Activated T-cell treated with anti-CD3 and anti-CD28 coated beads for 48 hours (primary cell): ENCODE measurements at regions not wholly inside any gene's neighbourhood (a gene's known extent, or its start where the extent isn't known, plus 50 kb on each side); places are given as distances from the start of the nearest gene placed in this dataset.
"Not testable (repeated sequence)": the region's sequence is repeated elsewhere in the genome, so short reads cannot be mapped to it uniquely, and the experiment has no call there.

Source experiments
- DNase-seq: peaks from one replicate; pipeline ENCODE4 v3.0.0-alpha.2; 2020; ENCODE audit warnings: low read depth

GRCh38 chr12:91741932-91742331 is 403.7 kb downstream of the BTG1 start:
- no peak for DNase-seq

GRCh38 chr12:91733846-91734245 is 411.8 kb downstream of the BTG1 start:
- not testable (repeated sequence) for DNase-seq

- no peak for DNase-seq
These were observed 413.6 kb downstream of the BTG1 start for GRCh38 chr12:91732086-91732485.

GRCh38 chr12:91729543-91729942 is 416.1 kb downstream of the BTG1 start:
- no peak for DNase-seq

DNA sequence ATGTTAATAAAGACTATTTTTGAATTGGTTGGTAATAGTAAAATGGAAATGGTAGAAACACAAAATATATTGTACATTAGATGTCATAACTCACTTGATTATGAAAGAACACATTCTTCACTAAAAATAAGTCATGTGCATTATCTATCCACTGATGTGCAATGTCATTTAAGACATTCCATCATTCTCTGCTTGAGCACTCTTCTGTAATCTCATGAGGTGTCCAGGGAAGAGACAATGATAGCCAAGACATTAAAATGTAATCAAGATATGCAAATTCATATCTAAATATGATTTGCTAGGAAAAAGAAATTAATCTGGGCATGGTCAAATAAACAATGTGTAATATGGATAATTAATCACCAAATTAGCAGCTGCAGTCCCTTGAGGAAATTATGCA is 422.5 kb downstream of the BTG1 start:
- no peak for DNase-seq

- DNase-seq, result peak; percentile 8
These were observed 423.6 kb downstream of the BTG1 start for GRCh38 chr12:91722072-91722471.

GRCh38 chr12:91721023-91721422 is 424.6 kb downstream of the BTG1 start:
- DNase-seq, result no peak

DNA sequence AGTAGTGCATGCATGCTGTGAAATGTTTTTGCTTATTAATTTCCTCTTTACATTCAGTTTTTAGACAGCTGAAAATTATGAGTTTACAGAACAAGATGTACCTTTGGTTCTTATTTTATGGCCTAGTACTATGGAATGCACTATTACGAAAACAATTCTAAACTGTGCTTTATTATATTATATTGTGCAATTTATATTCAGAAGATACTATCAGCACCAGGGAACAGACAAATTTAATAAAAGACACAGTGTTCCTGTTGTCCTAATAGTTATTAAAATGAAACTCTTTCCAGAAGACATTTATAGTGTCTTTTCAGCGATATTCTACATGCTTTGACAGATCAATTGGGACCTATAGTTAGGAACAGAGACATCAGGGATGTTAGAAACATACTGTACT is 427.3 kb downstream of the BTG1 start:
- no peak for DNase-seq

GRCh38 chr12:91717804-91718203 is 427.8 kb downstream of the BTG1 start:
- no peak for DNase-seq

GRCh38 chr12:91711925-91712324 is 433.7 kb downstream of the BTG1 start:
- DNase-seq, result not testable (repeated sequence)

GRCh38 chr12:91706466-91706865 is 439.2 kb downstream of the BTG1 start:
- no peak for DNase-seq

GRCh38 chr12:91704446-91704845 is 441.2 kb downstream of the BTG1 start:
- no peak for DNase-seq

DNA sequence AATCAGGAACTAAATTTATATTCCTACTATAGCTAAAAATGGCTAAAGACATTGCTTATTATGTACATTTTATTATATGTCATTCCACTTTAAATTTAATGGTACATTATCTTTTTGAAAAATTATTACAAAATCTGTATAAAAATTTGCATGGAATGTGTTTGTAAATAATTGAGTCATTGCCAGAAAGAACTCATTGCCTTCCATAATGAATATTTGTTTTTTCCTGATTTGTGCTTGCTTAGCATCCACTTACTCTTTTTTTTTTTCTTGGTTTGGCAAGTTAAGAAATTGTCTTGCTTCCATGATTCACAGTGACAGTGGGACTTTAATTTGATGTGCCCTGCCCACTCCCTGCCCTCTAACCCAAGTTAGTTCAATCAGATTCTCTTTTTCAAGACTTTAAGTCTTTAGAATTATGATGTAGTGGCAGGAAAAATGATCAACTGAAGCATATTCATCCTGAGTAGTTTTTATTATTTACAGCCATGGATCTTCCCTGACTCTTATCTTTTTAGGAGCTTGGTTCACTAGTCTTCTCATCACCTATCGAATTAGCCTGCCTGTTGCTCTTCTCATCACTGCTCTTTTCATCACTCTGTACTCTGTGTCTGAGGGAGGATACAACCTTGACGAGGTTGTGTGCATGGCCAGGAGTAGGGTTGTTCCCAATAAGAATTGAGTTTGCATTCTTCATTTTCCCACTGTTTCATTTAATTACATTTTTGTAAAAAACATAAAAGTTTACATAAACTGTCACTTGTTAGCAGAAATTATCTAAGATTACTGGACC is 442.0 kb downstream of the BTG1 start:
- DNase-seq, result no peak

DNA sequence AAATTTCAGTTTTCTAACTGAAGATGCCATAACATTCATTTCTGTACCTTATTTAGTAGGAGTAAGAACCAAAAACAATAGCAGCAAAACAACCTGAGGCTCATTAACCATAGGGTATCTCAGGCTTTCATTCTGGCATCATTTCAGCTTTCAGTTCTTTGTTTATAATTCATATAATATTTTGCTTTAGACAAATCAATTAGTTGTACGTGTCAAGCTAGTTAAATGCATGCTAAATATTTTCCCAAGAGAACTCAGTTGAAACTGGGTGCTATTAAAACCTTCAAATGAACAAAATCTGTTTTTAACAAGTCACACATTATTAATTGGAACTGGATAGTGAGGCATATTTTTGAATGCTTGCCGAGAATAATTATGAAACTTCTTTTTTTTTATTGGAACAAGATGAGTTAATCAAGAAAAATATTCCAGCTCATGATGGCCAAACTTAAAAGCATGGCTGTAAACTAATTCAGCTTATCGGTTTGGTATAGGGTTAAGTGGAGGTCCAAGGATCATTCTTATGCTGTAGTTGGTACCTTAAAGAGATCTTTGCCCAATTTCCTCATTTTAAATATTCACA is 442.7 kb downstream of the BTG1 start:
- DNase-seq, result no peak

DNA sequence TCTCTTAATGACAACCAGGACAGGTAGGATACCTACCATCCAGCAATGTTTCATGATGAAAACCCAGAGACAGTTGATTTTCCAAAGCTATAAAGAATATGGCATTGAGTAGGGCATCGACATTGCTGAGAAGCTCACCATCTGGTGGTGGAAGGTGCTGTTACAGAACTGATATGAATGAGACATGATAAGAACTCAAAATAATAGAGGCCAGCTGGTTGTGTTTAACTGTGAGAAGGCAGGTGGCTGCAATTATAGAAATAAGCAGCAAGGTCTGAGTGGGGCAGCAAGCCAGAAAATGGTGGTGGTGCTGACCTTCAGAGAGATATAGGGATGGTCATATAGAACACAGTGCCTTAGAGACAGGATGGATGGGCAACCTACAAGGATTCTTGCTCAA is 449.7 kb downstream of the BTG1 start:
- DNase-seq, result no peak

DNA sequence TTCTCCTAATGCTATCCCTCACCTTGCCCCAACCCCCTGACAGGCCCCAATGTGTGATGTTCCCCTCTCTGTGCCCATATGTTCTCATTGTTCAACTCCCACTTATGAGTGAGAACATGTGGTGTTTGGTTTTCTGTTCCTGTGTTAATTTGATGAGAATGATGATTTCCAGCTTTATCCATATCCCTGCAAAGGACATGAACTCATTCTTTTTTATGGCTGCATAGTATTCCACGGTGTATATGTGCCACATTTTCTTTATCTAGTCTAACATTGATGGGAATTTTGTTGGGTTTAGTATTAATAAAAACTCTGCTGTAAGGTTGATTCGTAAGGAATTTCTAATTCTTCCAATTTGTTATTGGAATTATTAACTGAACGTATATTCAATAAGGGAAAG is 450.2 kb downstream of the BTG1 start:
- not testable (repeated sequence) for DNase-seq

GRCh38 chr12:91690531-91690930 is 455.1 kb downstream of the BTG1 start:
- no peak for DNase-seq

GRCh38 chr12:91687052-91688017 is 458.3 kb downstream of the BTG1 start:
- no peak for DNase-seq

DNA sequence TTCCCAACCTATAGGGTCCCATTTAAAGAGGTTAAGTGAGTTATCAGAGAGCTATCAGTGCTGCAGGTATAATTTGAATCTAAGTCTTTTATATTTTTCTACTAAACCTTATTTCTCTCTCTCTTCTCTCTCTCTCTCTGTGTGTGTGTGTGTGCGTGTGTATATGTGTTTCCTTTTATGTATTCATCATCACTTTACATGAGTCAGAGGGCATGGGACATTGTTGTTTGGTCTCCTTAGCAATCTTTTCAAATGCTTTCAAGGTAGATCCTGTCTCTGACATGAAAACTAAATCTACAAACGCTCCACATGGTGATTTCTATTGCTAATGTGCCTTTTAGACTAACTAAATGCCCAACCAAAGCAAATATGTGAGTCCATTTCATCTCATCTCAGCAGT is 459.7 kb downstream of the BTG1 start:
- no peak for DNase-seq

- no peak for DNase-seq
These were observed 463.9 kb downstream of the BTG1 start for GRCh38 chr12:91681751-91682150.

- DNase-seq, result no peak
These were observed 464.8 kb downstream of the BTG1 start for GRCh38 chr12:91680864-91681263.

DNA sequence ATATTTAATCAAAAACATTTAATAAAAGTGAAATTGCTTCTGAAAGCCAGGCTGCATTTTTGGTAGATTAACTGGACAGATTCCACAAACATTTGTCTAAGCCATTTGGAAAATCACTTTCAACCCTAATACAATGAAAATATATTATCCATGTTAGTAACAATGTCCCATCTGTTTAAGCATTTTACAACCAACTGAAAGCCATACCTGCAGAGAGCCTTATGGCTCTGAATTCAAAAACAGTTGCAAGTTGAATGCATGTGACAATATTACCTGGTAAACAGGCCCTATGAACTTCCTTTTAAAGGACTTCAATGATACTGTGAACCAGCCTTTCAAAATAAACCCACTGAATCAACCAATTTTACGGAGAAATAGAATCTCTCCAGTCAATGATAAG is 468.1 kb downstream of the BTG1 start:
- DNase-seq, result no peak

DNA sequence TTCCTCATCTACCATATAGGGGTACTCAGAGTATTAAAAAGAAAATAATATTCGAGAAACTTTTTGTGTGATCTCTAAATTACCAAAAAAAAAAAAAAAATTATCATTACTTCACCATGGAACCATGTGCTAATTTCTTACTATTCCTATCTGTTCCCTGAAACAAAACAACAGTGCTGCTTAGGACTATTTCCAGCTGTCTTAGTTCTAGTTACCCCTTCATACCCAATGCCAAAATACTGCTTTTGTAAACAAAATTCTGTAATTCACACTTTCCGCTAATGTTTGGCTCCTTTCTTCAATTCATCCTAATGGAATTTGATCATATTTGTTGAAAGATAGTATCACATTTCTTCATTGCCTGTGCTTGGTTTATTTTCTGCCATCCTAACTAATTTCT is 470.2 kb downstream of the BTG1 start:
- no peak for DNase-seq
